ENCODE measurements at regions not wholly inside any gene's neighbourhood (a gene's known extent, or its start where the extent isn't known, plus 50 kb on each side); places are given as distances from the start of the nearest gene placed in this dataset.
A peak's percentile ranks its signal among the peaks of the same experiment; 100 is the strongest.

GRCh38 chr10:92747066-92747465 is 57.3 kb downstream of the HHEX start:
- Histone ChIP-seq H3K4me3 (ENCODE audit: low read length in 2 of 2) (no peak overlapping the region), H3K4me1 (ENCODE audit: control insufficient read depth in 2 of 2, insufficient read depth in 2 of 2, low read length in 2 of 2) (no peaks in the 10 kb centered on the region)

GRCh38 chr10:92747600-92747999 is 57.8 kb downstream of the HHEX start:
- no peak overlapping the region for H3K4me3 ChIP-seq (ENCODE audit: low read length in 2 of 2)
- no peak overlapping the region for H3K9ac ChIP-seq (ENCODE audit: low read depth in 1 of 2, low read length in 2 of 2)
- H3K9me3 ChIP-seq (ENCODE audit: control insufficient read depth in 2 of 2, low read length in 2 of 2): no peaks in the 10 kb centered on the region
- H3K36me3 ChIP-seq (ENCODE audit: control insufficient read depth in 2 of 2, insufficient read depth in 2 of 2, low read length in 2 of 2): no peaks in the 10 kb centered on the region
- H3K27ac ChIP-seq (ENCODE audit: low read depth in 2 of 2, low read length in 2 of 2): no peak overlapping the region
- H3K4me1 ChIP-seq (ENCODE audit: control insufficient read depth in 2 of 2, insufficient read depth in 2 of 2, low read length in 2 of 2): no peaks in the 10 kb centered on the region
- no peaks in the 10 kb centered on the region for H3K27me3 ChIP-seq (ENCODE audit: control insufficient read depth in 2 of 2, insufficient read depth in 2 of 2, low read length in 2 of 2)

More at GRCh38 chr10:92747066-92747465, 57.3 kb downstream of the HHEX start:
- Histone ChIP-seq H3K9me3 (ENCODE audit: control insufficient read depth in 2 of 2, low read length in 2 of 2) (no peaks in the 10 kb centered on the region), H3K36me3 (ENCODE audit: control insufficient read depth in 2 of 2, insufficient read depth in 2 of 2, low read length in 2 of 2) (no peaks in the 10 kb centered on the region), H3K27me3 (ENCODE audit: control insufficient read depth in 2 of 2, insufficient read depth in 2 of 2, low read length in 2 of 2) (no peaks in the 10 kb centered on the region), H3K9ac (ENCODE audit: low read depth in 1 of 2, low read length in 2 of 2) (no peak overlapping the region), H3K27ac (ENCODE audit: low read depth in 2 of 2, low read length in 2 of 2) (no peak overlapping the region)

- no peaks in the 10 kb centered on the region for H3K27me3 ChIP-seq (ENCODE audit: control insufficient read depth in 2 of 2, insufficient read depth in 2 of 2, low read length in 2 of 2)
- H3K4me3 ChIP-seq (ENCODE audit: low read length in 2 of 2): no peak overlapping the region
- peaks cover 0 to 2% of the 10 kb centered on the region in 2 donors for H3K4me1 ChIP-seq (ENCODE audit: control insufficient read depth in 2 of 2, insufficient read depth in 2 of 2, low read length in 2 of 2)
- H3K27ac ChIP-seq (ENCODE audit: low read depth in 2 of 2, low read length in 2 of 2): no peak overlapping the region
- H3K9me3 ChIP-seq (ENCODE audit: control insufficient read depth in 2 of 2, low read length in 2 of 2): no peaks in the 10 kb centered on the region
- no peak overlapping the region for H3K9ac ChIP-seq (ENCODE audit: low read depth in 1 of 2, low read length in 2 of 2)
- no peaks in the 10 kb centered on the region for H3K36me3 ChIP-seq (ENCODE audit: control insufficient read depth in 2 of 2, insufficient read depth in 2 of 2, low read length in 2 of 2)
Observed at GRCh38 chr10:92750791-92751533, 61.2 kb downstream of the HHEX start.

- no peaks in the 10 kb centered on the region for H3K9me3 ChIP-seq (ENCODE audit: control insufficient read depth in 2 of 2, low read length in 2 of 2)
- no peak overlapping the region for H3K27ac ChIP-seq (ENCODE audit: low read depth in 2 of 2, low read length in 2 of 2)
- H3K4me1 ChIP-seq (ENCODE audit: control insufficient read depth in 2 of 2, insufficient read depth in 2 of 2, low read length in 2 of 2): peaks cover 0 to 2% of the 10 kb centered on the region in 2 donors
- H3K27me3 ChIP-seq (ENCODE audit: control insufficient read depth in 2 of 2, insufficient read depth in 2 of 2, low read length in 2 of 2): no peaks in the 10 kb centered on the region
- H3K4me3 ChIP-seq (ENCODE audit: low read length in 2 of 2): no peak overlapping the region
- no peak overlapping the region for H3K9ac ChIP-seq (ENCODE audit: low read depth in 1 of 2, low read length in 2 of 2)
- no peaks in the 10 kb centered on the region for H3K36me3 ChIP-seq (ENCODE audit: control insufficient read depth in 2 of 2, insufficient read depth in 2 of 2, low read length in 2 of 2)
Observed at GRCh38 chr10:92751534-92751811, 61.7 kb downstream of the HHEX start.

- Histone ChIP-seq H3K27ac (ENCODE audit: low read depth in 2 of 2, low read length in 2 of 2) (no peak overlapping the region), H3K9ac (ENCODE audit: low read depth in 1 of 2, low read length in 2 of 2) (no peak overlapping the region), H3K36me3 (ENCODE audit: control insufficient read depth in 2 of 2, insufficient read depth in 2 of 2, low read length in 2 of 2) (no peaks in the 10 kb centered on the region), H3K4me3 (ENCODE audit: low read length in 2 of 2) (no peak overlapping the region), H3K4me1 (ENCODE audit: control insufficient read depth in 2 of 2, insufficient read depth in 2 of 2, low read length in 2 of 2) (peaks cover 2 to 3% of the 10 kb centered on the region in 2 donors), H3K27me3 (ENCODE audit: control insufficient read depth in 2 of 2, insufficient read depth in 2 of 2, low read length in 2 of 2) (no peaks in the 10 kb centered on the region), H3K9me3 (ENCODE audit: control insufficient read depth in 2 of 2, low read length in 2 of 2) (no peaks in the 10 kb centered on the region)
Observed at GRCh38 chr10:92751827-92752226, 62.1 kb downstream of the HHEX start.

- Histone ChIP-seq H3K9ac (ENCODE audit: low read depth in 1 of 2, low read length in 2 of 2) (no peak overlapping the region), H3K36me3 (ENCODE audit: control insufficient read depth in 2 of 2, insufficient read depth in 2 of 2, low read length in 2 of 2) (no peaks in the 10 kb centered on the region), H3K27me3 (ENCODE audit: control insufficient read depth in 2 of 2, insufficient read depth in 2 of 2, low read length in 2 of 2) (no peaks in the 10 kb centered on the region), H3K9me3 (ENCODE audit: control insufficient read depth in 2 of 2, low read length in 2 of 2) (no peaks in the 10 kb centered on the region), H3K4me3 (ENCODE audit: low read length in 2 of 2) (no peak overlapping the region), H3K4me1 (ENCODE audit: control insufficient read depth in 2 of 2, insufficient read depth in 2 of 2, low read length in 2 of 2) (peaks cover 7 to 15% of the 10 kb centered on the region in 2 donors), H3K27ac (ENCODE audit: low read depth in 2 of 2, low read length in 2 of 2) (no peak overlapping the region)
Observed at GRCh38 chr10:92753865-92754264, 64.1 kb downstream of the HHEX start.

- Histone ChIP-seq H3K4me1 (ENCODE audit: control insufficient read depth in 2 of 2, insufficient read depth in 2 of 2, low read length in 2 of 2) (peaks cover 9 to 19% of the 10 kb centered on the region in 2 donors), H3K27ac (ENCODE audit: low read depth in 2 of 2, low read length in 2 of 2) (peak overlapping the region in 1 of 2 donors; percentile 62)
Observed at GRCh38 chr10:92755725-92756124, 66.0 kb downstream of the HHEX start.

GRCh38 chr10:92756201-92757065 is 66.7 kb downstream of the HHEX start:
- Histone ChIP-seq H3K4me3 (ENCODE audit: low read length in 2 of 2) (no peak overlapping the region), H3K4me1 (ENCODE audit: control insufficient read depth in 2 of 2, insufficient read depth in 2 of 2, low read length in 2 of 2) (peaks cover 9 to 19% of the 10 kb centered on the region in 2 donors), H3K27me3 (ENCODE audit: control insufficient read depth in 2 of 2, insufficient read depth in 2 of 2, low read length in 2 of 2) (no peaks in the 10 kb centered on the region), H3K27ac (ENCODE audit: low read depth in 2 of 2, low read length in 2 of 2) (peak overlapping the region; percentile 27 to 62), H3K9me3 (ENCODE audit: control insufficient read depth in 2 of 2, low read length in 2 of 2) (no peaks in the 10 kb centered on the region), H3K9ac (ENCODE audit: low read depth in 1 of 2, low read length in 2 of 2) (no peak overlapping the region), H3K36me3 (ENCODE audit: control insufficient read depth in 2 of 2, insufficient read depth in 2 of 2, low read length in 2 of 2) (no peaks in the 10 kb centered on the region)

More at GRCh38 chr10:92755725-92756124, 66.0 kb downstream of the HHEX start:
- Histone ChIP-seq H3K27me3 (ENCODE audit: control insufficient read depth in 2 of 2, insufficient read depth in 2 of 2, low read length in 2 of 2) (no peaks in the 10 kb centered on the region), H3K9ac (ENCODE audit: low read depth in 1 of 2, low read length in 2 of 2) (peak overlapping the region in 1 of 2 donors; percentile 10), H3K4me3 (ENCODE audit: low read length in 2 of 2) (no peak overlapping the region), H3K36me3 (ENCODE audit: control insufficient read depth in 2 of 2, insufficient read depth in 2 of 2, low read length in 2 of 2) (no peaks in the 10 kb centered on the region), H3K9me3 (ENCODE audit: control insufficient read depth in 2 of 2, low read length in 2 of 2) (no peaks in the 10 kb centered on the region)

- Histone ChIP-seq H3K27me3 (ENCODE audit: control insufficient read depth in 2 of 2, insufficient read depth in 2 of 2, low read length in 2 of 2) (no peaks in the 10 kb centered on the region), H3K4me1 (ENCODE audit: control insufficient read depth in 2 of 2, insufficient read depth in 2 of 2, low read length in 2 of 2) (peaks cover 9 to 19% of the 10 kb centered on the region in 2 donors), H3K36me3 (ENCODE audit: control insufficient read depth in 2 of 2, insufficient read depth in 2 of 2, low read length in 2 of 2) (no peaks in the 10 kb centered on the region), H3K9me3 (ENCODE audit: control insufficient read depth in 2 of 2, low read length in 2 of 2) (no peaks in the 10 kb centered on the region), H3K4me3 (ENCODE audit: low read length in 2 of 2) (no peak overlapping the region), H3K9ac (ENCODE audit: low read depth in 1 of 2, low read length in 2 of 2) (no peak overlapping the region), H3K27ac (ENCODE audit: low read depth in 2 of 2, low read length in 2 of 2) (peak overlapping the region; percentile 27 to 62)
Observed at GRCh38 chr10:92757066-92757710, 67.4 kb downstream of the HHEX start.

GRCh38 chr10:92757711-92758104 is 68.0 kb downstream of the HHEX start:
- Histone ChIP-seq H3K9me3 (ENCODE audit: control insufficient read depth in 2 of 2, low read length in 2 of 2) (no peaks in the 10 kb centered on the region), H3K36me3 (ENCODE audit: control insufficient read depth in 2 of 2, insufficient read depth in 2 of 2, low read length in 2 of 2) (no peaks in the 10 kb centered on the region), H3K9ac (ENCODE audit: low read depth in 1 of 2, low read length in 2 of 2) (no peak overlapping the region), H3K27ac (ENCODE audit: low read depth in 2 of 2, low read length in 2 of 2) (peak overlapping the region; percentile 12 to 62), H3K27me3 (ENCODE audit: control insufficient read depth in 2 of 2, insufficient read depth in 2 of 2, low read length in 2 of 2) (no peaks in the 10 kb centered on the region), H3K4me1 (ENCODE audit: control insufficient read depth in 2 of 2, insufficient read depth in 2 of 2, low read length in 2 of 2) (peaks cover 9 to 19% of the 10 kb centered on the region in 2 donors), H3K4me3 (ENCODE audit: low read length in 2 of 2) (no peak overlapping the region)
